T-helper 1 cell treated with Interleukin-12 subunit alpha and Interleukin-12 subunit beta and Interleukin-4 antibody, amounts not matched to agents 30 ng/mL and 1 ng/mL, for 36 hours (primary cell): ENCODE measurements at regions not wholly inside any gene's neighbourhood (a gene's known extent, or its start where the extent isn't known, plus 50 kb on each side); places are given as distances from the start of the nearest gene placed in this dataset.
"Not testable (repeated sequence)": the region's sequence is repeated elsewhere in the genome, so short reads cannot be mapped to it uniquely, and the experiment has no call there.

Experiments used
- intact Hi-C: fragments of 100-400 bp; cut with micrococcal nuclease; formaldehyde crosslinking; loops from one replicate; pipeline ENCODE4 v1.15.1; 2024

GRCh38 chr7:137110535-137110934, 233.0 kb downstream of the PTN start:
- intact Hi-C loops, result no loop called here

GRCh38 chr7:137110091-137110509, 233.4 kb downstream of the PTN start:
- intact Hi-C loops, result no loop called here

GRCh38 chr7:137107802-137108201, 235.7 kb downstream of the PTN start:
- intact Hi-C loops, result not testable (repeated sequence)

GRCh38 chr7:137103526-137103925, 235.1 kb downstream of the CHRM2 start:
- intact Hi-C loops, result not testable (repeated sequence)

GRCh38 chr7:137097111-137097510, 228.7 kb downstream of the CHRM2 start:
- intact Hi-C loops, result no loop called here

- intact Hi-C loops, result no loop called here
Measured at GRCh38 chr7:137096607-137097006, 228.2 kb downstream of the CHRM2 start.

GRCh38 chr7:137093198-137093597, 224.7 kb downstream of the CHRM2 start:
- intact Hi-C loops, result no loop called here

GRCh38 chr7:137091396-137091795, 222.9 kb downstream of the CHRM2 start:
- intact Hi-C loops, result no loop called here

- intact Hi-C loops, result loop anchor here (10.0 kb wide), 1 partner anchor 58 kb away; no protein-coding TSS in a partner anchor
Measured at GRCh38 chr7:137086896-137087295, 218.4 kb downstream of the CHRM2 start.

- intact Hi-C loops, result loop anchor here (10.0 kb wide), 1 partner anchor 60 kb away; no protein-coding TSS in a partner anchor
Measured at GRCh38 chr7:137084607-137085380, 216.3 kb downstream of the CHRM2 start.

- intact Hi-C loops, result loop anchor here (10.0 kb wide), 1 partner anchor 62 kb away; no protein-coding TSS in a partner anchor
Measured at GRCh38 chr7:137082391-137082790, 213.9 kb downstream of the CHRM2 start.

GRCh38 chr7:137081321-137082093, 213.1 kb downstream of the CHRM2 start:
- intact Hi-C loops, result loop anchor here (10.0 kb wide), 1 partner anchor 63 kb away; no protein-coding TSS in a partner anchor

- intact Hi-C loops, result loop anchor here (10.0 kb wide), 1 partner anchor 64 kb away; no protein-coding TSS in a partner anchor
Measured at GRCh38 chr7:137080516-137081203, 212.2 kb downstream of the CHRM2 start.

- intact Hi-C loops, result loop anchor here (10.0 kb wide), 1 partner anchor 654 kb away; no protein-coding TSS in a partner anchor
Measured at GRCh38 chr7:137078781-137079180, 210.3 kb downstream of the CHRM2 start.

GRCh38 chr7:137074391-137075030, 206.1 kb downstream of the CHRM2 start:
- intact Hi-C loops, result loop anchor here (10.0 kb wide), 1 partner anchor 650 kb away; no protein-coding TSS in a partner anchor

- intact Hi-C loops, result loop anchor here (10.0 kb wide), 1 partner anchor 649 kb away; no protein-coding TSS in a partner anchor
Measured at GRCh38 chr7:137073571-137074325, 205.3 kb downstream of the CHRM2 start.
